ENCODE measurements at regions not wholly inside any gene's neighbourhood (a gene's known extent, or its start where the extent isn't known, plus 50 kb on each side); places are given as distances from the start of the nearest gene placed in this dataset.

GRCh38 chr9:2923766-2924379 is 80.0 kb upstream of the PUM3 start:
- no peaks in the 10 kb centered on the region for H3K27me3 ChIP-seq
- no peaks in the 10 kb centered on the region for H3K36me3 ChIP-seq
- WGBS, 2 donors: 50 to 54% methylated on average over 6 of the region's 6 CpGs
- peaks cover 0 to 3% of the 10 kb centered on the region in 2 donors for H3K4me1 ChIP-seq
- TF ChIP-seq POLR2A (IDR thresholded peaks at IDR 0.05) (no peak), CTCF (IDR thresholded peaks at IDR 0.05) (no peak)
- H3K9me3 ChIP-seq: no peaks in the 10 kb centered on the region
- intact Hi-C loops (cut with DNase I): no loop called here
- no peak overlapping the region for H3K4me3 ChIP-seq (replicated peaks in 1 of 3)
- H3K27ac ChIP-seq: no peak overlapping the region
- no peak for DNase-seq

GRCh38 chr9:2919347-2919746 is 75.5 kb upstream of the PUM3 start:
- TF ChIP-seq POLR2A (IDR thresholded peaks at IDR 0.05) (no peak), CTCF (IDR thresholded peaks at IDR 0.05) (no peak)
- 9 to 10% methylated on average over 2 of the region's 2 CpGs for WGBS, 2 donors

GRCh38 chr9:2916382-2916985 is 72.6 kb upstream of the PUM3 start:
- no peaks in the 10 kb centered on the region for H3K27me3 ChIP-seq
- no peak overlapping the region for H3K4me3 ChIP-seq (replicated peaks in 1 of 3)
- WGBS, 2 donors: 78 to 83% methylated on average over 3 of the region's 3 CpGs
- intact Hi-C loops (cut with DNase I): no loop called here
- TF ChIP-seq POLR2A (IDR thresholded peaks at IDR 0.05): no peak
- TF ChIP-seq CTCF (IDR thresholded peaks at IDR 0.05): no peak
- no peak for DNase-seq
- peaks cover 0 to 3% of the 10 kb centered on the region in 2 donors for H3K4me1 ChIP-seq
- H3K36me3 ChIP-seq: no peaks in the 10 kb centered on the region
- H3K9me3 ChIP-seq: no peaks in the 10 kb centered on the region
- H3K27ac ChIP-seq: no peak overlapping the region

More at GRCh38 chr9:2919347-2919746, 75.5 kb upstream of the PUM3 start:
- intact Hi-C loops (cut with DNase I): no loop called here
- Histone ChIP-seq H3K36me3 (no peaks in the 10 kb centered on the region), H3K27ac (no peak overlapping the region), H3K4me1 (peaks cover 0 to 3% of the 10 kb centered on the region in 2 donors), H3K27me3 (no peaks in the 10 kb centered on the region), H3K4me3 (replicated peaks in 1 of 3) (no peak overlapping the region), H3K9me3 (no peaks in the 10 kb centered on the region)
- DNase-seq: peak; percentile 20 to 44

- H3K4me3 ChIP-seq (replicated peaks in 1 of 3): no peak overlapping the region
- H3K27ac ChIP-seq: no peak overlapping the region
- no peaks in the 10 kb centered on the region for H3K27me3 ChIP-seq
- DNase-seq: no peak
- no peaks in the 10 kb centered on the region for H3K36me3 ChIP-seq
- H3K9me3 ChIP-seq: no peaks in the 10 kb centered on the region
- TF ChIP-seq POLR2A (IDR thresholded peaks at IDR 0.05) (no peak), CTCF (IDR thresholded peaks at IDR 0.05) (no peak)
- 63 to 82% methylated on average over 2 of the region's 2 CpGs for WGBS, 2 donors
- intact Hi-C loops (cut with DNase I): no loop called here
- H3K4me1 ChIP-seq: no peaks in the 10 kb centered on the region
Observed at GRCh38 chr9:2913026-2913425, 69.1 kb upstream of the PUM3 start.

GRCh38 chr9:2907411-2907810 is 63.5 kb upstream of the PUM3 start:
- 75 to 77% methylated on average over 1 of the region's 1 CpG for WGBS, 2 donors
- Histone ChIP-seq H3K9me3 (no peaks in the 10 kb centered on the region), H3K27ac (no peak overlapping the region), H3K27me3 (no peaks in the 10 kb centered on the region), H3K4me1 (no peaks in the 10 kb centered on the region), H3K4me3 (replicated peaks in 1 of 3) (no peak overlapping the region), H3K36me3 (no peaks in the 10 kb centered on the region)
- TF ChIP-seq CTCF (IDR thresholded peaks at IDR 0.05): no peak
- intact Hi-C loops (cut with DNase I): no loop called here
- no peak for DNase-seq
